NCI-H2196 (cell line): ENCODE measurements at regions not wholly inside any gene's neighbourhood (a gene's known extent, or its start where the extent isn't known, plus 50 kb on each side); places are given as distances from the start of the nearest gene placed in this dataset.
"Not testable (repeated sequence)": the region's sequence is repeated elsewhere in the genome, so short reads cannot be mapped to it uniquely, and the experiment has no call there.

ENCODE experiments used
- DNase-seq: peaks from one replicate; lab custom pipeline; 2025; ENCODE audit not compliant: unreplicated experiment; lab: John Stamatoyannopoulos, UW

DNA sequence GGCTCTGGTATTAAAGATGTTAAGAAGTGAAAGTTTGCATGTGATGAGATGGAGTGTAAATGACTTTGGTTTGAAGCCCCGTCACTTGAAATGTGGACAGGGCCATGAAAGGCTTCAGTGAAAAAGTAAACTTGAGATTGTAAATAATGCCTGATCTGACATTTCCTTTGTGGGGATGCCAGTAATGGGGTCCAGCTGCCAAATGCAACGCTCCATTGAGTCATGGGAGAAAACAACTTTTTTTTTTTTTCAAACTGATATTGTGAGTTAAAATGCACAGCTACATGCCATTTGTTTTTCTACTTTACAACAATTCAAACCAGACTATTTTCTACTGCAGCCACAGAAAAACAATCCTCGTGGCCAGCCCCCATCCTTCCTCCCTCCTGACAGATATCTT lies 327.0 kb upstream of the TNC start:
- DNase-seq: no peak

DNA sequence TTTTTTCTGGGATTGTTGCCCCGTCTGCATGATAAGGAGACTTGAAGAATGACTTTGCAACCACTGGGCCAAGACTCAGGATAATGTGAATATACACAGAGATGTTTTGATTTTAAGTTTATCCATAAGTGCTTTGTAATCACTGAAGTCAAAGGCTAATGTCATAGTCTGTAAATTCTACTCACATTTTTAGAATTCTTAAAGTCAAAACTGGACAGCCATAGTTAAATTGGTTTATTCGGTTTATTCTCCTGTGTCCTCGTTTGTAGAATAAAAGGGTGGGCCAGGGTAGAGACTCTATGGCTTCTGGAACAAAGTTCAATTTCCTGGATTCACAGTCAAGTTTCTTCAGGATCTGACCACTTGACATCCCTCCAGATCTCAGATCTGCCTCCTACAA lies 327.7 kb upstream of the TNC start:
- no peak for DNase-seq

DNA sequence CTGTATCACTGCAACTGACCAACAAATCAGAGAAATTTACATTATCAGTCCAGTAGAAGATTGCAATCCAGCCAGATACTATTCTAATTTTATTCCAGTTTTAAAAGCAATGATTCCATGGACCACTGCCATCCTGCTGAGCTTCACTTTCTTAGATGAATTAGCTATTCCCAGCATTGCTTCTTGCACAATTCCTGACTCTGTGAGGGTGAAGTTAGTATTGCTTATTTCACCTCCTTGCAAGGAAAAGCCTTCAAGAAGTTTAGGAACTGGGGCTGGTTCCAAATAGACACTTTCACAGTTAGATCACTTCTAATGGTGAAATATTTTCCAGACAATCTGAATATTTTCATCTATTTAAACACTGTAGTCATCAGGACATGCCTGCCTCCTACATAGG lies 338.6 kb upstream of the TNC start:
- DNase-seq: no peak

DNA sequence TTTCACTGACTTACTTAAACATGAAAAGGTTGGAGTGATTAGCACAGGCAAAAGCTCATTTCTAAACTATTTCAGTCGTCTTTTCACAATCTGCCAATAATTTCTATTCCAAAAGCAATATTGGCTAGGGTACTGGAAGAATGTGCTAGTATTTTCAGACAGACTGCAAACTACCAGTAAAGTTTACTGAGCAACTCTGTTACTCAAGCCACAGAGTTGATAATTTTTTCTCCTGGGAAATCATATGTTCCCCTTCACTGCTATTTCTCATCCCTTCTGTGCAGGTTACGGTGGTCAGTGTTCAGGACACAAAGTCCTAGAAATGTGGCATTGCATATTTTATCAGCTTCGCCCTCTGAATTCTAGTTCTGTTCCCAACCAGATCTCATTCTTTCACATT lies 343.3 kb upstream of the TNC start:
- DNase-seq: no peak

DNA sequence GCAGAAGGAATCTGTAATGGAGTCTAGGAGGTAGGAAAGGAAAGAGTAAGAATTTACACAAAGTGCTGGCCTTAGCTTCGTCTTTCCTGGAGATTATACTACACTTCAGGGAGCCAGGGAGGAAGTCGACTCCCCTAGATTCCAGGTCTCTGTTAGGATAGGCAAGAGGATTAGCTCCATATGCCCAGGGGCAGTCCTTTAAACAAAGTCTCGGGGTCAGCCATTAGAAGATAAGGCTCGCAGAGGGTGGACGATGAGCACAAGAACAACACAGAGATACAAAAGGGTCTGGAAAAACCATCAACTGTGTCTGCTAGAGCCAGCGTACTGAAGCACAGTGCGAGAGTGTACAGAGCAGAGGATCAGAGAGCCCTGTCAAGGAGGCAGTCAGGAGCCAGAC lies 344.7 kb upstream of the TNC start:
- DNase-seq: no peak

DNA sequence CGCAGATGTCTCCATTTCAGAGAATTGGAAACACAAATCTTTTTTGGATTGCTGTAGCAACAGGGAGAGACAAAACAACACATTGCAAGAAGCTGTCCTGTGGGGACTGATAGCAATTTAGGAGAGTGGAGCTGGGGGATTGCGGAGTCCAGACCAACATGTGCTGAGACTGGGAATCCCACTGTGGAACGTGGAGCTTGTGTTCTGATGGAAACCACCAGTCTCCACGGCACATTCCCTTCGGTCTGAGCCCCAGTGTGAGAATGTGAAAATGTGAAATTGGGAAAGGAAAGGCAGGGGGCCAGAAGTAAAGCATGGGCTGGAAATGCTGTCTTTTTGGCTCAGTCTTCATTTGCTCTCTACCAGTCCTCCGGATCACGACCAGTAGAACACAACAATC lies 348.8 kb upstream of the TNC start:
- no peak for DNase-seq

DNA sequence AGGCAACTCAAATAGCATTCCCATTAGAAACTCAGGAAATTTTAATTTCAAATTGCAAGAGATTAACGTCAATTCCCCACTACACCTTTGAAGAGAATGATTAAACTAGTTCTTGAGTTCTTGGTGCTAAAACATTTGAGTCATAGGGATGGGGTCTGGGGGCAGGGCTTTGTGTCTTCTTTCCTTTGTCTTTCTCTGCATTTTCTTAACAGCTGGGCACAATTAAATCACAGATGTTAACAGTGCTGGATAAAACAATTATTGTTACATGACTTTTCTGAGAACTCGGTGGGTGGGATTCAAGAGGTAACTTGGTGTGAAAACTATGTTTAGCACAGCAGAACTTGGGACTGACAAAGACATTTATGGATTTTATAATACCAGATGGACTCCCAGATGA lies 351.9 kb upstream of the TNC start:
- DNase-seq: no peak

DNA sequence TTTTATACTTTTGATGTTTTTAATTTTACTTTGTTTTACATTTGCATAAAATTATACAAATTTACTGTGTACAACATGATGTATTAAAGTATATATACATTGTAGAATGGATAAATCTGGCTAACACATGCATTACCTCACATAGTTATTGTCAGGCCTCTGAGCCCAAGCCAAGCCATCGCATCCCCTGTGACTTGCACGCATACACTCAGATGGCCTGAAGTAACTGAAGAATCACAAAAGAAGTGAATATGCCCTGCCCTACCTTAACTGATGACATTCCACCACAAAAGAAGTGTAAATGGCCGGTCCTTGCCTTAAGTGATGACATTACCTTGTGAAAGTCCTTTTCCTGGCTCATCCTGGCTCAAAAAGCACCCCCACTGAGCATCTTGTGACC lies 355.1 kb upstream of the TNC start:
- DNase-seq: not testable (repeated sequence)

DNA sequence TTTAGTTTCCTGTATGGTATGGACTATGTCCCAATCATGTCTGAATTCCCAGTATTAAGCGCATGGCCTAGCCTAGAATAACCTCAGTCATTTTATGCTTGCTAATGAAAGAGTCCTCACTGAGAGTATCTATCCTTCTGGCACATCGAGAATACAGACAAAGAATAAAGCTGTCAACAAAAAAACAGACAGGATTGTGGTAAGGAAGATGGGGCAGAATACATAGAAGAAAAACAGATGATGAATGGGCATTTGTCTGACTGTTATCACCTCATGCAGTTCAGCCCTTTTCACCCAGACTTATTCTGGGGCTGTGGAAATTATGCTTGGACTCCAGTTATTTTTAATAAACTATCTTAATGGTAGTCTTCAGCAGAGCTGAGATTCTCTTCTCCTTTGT lies 363.8 kb upstream of the TNC start:
- DNase-seq: no peak

DNA sequence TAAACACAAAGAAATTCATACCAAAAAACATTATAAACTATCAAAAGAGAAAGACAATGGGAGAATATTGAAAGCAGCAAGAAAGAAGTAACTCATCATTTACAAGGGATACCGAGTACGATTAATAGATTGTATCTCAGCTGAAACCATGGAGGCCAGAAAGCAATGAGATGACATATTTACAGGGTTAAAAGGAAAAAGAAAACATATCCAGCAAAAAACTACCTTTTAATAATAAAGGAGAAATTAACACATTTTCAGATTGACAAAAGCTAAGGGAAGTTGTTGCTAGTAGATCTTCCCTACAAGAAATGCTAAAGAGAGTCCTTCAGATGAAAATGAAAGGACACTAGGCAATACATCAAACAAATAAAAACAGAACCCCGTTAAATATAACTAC lies 364.8 kb upstream of the TNC start:
- DNase-seq: no peak

DNA sequence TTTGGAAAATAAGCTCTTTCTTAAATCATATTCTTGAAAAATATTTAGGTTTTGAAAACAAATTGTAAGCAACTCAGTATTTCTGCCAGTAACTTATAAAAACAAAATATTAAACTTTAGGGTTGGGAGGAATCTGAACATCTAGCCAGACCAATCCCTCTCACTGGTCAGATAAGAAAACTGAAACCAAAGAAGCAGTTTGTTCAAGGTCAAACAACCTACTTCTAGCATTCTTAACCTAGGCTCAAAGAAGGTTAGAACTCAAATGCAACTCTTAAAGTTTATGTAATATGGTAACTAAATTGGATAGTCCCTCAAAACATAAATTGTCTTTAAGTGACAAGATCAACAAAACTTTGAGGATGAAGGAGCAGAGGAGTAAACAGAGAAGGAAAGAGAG lies 374.9 kb upstream of the TNC start:
- no peak for DNase-seq

DNA sequence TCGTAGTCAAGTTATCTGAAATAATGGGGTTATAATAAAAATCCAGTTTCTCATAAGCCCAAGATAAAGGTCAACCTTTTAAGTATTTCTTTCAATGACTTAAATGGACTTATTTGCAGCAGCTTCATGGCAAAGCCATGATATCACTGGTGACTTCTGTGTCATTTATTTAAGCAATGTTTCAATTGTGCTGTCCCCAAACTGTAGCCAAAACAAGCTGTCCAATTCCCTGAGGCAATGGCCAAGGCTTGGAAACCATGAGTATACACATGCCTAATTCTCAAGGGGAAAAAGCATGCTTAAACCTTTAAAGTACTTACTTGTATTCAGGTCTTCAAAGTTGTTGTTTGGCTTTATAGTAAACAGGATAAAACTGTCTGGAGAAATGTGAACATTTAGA lies 376.4 kb upstream of the TNC start:
- DNase-seq: no peak

DNA sequence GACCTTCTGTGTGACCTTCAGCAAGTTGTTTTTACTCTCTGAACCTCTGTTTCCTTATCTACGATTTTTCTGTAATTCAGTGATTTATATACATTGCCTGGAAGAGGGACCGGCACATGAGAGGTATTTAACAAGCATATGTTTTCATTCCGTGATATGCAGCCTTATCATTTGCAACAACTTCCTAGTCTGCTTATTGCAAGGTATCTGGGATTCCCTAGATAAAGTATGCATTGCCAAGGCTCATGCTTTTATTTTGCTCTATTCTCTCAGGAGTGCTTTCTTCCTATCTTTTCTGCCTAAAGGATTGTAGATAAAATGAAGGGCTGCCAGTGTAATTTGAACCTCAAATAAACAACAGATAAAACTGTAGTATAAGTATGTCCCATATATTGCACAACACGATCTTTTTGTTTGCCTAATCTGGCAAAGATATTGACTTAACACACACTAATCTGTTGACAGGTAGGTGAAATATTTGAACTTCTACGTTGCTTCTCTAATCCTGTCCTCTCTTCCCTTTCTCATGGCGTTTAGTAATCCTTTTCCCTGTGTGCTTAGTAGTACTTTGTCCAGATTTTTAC lies 377.2 kb upstream of the TNC start:
- DNase-seq: peak; percentile 13

DNA sequence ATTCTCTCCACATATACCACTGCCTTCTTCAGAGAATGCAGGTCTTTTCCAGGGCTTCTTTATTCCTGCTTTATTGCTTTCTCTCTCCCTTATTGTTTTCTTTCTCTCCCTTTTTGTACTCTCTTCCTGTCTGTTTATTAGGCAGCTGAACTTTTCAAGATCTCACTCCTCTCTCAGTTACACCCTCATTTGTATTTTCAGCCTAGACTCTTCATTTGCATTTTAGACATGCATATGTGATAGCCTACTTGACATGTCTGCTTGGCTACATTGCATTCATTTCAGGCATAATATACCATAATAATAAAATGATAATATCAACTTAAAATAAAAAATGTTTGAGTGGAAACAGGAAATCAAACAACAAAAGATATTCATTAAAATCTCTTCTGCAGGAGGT lies 377.9 kb upstream of the TNC start:
- no peak for DNase-seq

DNA sequence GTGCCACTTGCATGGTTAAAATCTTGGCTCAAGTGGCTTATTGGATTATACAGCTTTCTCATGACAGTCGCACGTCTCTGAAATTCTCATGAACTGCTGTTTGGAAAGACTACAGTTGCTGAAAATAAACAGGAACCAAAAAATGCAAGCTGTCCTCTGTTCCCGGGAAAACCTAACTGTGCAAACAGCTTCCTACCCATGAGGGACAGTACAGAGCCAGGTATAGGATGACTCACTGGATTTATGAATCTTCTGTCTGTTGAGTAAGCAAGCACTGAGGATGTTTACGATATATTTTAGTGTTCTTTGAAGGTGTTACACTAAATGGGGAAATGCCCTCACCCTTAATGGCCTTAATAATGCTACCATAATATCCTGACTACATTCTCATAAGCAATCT lies 380.3 kb upstream of the TNC start:
- no peak for DNase-seq

DNA sequence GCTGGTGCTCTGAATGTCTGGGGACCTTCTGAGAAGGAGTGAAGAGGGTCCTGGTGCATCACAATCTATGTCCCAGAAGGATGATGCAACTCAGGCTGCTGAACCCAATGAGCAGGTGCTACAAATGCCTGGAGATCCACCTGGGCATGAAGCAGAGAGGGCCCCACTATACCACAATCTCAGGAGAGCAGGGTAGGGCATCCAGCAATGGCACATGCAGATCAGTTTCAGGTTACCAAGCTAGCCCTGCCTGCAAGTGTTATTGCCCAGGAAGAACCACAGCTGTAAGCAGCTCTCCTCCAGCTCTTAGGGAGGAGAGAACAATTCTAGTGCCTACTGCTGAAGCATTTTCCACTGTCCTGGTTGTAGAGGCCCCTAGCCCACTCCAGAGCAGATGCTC lies 389.2 kb upstream of the TNC start:
- no peak for DNase-seq

DNA sequence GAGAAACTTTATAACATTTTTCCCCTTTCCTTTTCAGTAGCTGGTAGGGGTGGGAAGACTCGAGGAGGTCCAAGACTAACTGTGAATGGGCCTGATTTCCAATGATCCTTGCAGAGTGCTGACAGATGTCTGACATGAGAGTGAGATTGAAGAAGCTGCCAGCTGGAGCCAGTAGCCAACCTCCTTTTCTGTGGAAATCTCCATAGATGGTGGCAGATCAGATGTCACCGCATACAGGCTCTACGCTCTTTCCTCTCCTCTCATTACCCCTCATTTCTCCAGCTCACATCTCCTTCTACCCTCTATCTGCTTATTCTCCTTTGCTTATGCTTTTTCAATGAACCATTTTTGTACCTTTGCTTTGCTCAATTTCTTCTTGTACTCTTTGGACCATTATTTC lies 395.2 kb upstream of the TNC start:
- no peak for DNase-seq

DNA sequence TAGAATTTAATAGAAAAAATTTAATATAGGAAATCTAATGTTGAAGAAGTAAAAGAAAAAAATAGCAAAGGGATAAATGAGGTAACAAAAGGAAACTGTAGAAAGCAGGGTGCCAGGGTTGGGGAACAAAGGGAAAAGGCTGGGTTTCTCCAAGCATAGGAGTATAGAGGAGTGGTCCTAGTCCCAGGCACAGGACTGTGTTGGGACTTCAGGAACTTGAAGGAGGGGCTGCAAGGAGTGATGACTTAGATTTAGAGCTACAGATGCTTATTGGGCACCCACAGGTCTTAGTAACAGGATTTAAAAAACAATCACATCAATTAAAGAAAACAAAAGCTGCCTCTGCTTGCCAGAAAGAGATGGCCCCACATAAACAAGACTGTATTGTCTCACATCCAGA lies 396.5 kb upstream of the TNC start:
- DNase-seq: no peak

DNA sequence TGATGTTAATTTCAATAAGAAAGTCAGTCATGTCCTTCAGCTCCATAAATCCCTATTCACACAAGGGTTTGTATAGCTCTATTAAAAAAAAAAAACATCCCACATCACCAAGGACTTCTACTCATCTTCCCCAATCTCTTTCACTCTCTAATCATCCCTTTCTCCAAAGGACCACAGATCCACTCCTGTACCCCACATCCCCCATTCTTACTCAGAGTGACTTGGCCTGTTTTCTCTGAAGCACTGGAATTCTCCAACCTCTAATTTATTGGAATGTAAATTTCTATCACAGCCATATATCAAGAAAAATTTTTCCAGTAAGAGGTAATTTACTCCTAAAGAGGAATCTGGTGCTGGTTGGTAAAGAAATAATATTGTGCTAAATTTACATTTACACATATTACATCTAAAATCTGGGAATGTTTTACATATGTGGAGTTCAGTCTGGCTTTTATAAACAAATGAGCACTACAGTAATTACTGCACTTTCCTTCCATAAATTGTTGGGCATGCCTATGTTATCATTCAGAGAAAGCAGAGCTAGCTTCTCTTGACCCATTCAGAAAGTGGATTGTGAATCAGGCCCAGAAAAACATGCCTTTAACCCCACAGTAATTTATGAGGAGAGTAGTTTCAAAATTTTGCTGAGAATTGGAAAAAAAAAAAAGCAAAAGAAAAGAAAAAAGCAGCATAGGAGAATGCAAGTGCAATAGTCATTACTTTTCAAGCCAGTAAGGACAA lies 399.5 kb upstream of the TNC start:
- no peak for DNase-seq

DNA sequence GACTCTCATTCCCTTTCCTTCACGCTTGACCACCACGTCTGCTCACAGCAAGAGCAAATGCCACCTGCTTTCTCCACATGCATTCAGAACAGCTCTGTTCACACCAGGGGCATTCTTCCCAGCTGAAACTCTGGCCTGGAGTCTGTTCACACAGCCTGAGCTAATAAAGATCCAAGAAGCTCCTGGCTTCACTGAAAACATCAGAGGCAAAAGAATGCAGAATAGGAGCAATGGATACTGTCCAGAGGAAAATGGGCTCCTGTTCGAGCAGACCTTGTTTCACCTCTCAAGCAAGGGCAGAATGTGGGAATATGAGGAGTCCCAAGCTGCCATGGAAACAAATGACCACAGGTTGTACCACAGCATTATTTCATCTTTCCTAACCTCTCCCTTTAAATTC lies 402.7 kb upstream of the TNC start:
- DNase-seq: no peak

DNA sequence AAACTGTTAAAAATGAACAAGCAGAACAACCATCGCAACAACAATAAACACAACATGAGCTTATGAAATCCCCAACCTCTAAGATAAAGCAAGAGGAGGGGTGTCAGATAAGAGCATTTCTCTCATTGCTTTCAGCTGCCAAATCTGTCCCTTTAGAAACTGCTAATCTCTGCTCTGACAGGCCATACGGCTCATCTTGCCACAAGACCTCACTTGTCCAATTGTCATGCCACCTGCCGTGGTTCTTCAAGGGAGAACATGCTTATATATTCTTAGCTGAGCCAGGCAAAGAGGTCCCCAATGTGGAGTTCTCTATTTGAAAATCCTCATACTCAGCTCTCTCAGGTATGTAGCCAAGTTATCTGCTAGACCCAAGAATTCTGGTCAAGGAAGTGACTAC lies 405.0 kb upstream of the TNC start:
- DNase-seq: no peak

DNA sequence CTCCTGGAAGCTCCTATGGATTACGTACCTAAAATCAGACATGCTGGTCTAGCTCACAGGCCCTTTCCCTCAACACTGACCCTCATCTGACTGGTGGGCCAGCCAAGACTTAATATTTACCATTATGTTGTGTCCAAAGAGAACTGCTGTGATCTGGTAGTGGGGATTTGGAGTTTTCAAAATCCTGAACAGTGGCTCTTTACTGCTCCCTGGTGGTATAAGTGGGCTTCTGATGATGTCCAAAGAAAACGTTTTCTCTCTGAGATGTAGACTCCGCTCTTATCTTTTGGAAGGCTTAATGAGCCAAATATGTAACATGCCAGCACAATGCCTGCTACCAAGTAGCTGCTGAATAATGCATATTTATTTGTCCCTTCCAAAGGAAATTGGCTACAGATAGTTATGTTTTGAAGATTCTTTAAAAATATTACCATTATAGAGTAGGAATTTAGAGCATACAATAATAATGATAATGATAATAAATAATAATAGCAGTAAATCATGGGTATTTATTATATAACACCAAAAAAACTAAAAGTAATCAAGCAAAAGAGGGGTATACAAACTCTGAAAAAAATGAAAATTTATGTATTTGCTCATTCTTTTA lies 406.6 kb upstream of the TNC start:
- DNase-seq: peak; percentile 72
